H1 (cell line): ENCODE measurements at regions not wholly inside any gene's neighbourhood (a gene's known extent, or its start where the extent isn't known, plus 50 kb on each side); places are given as distances from the start of the nearest gene placed in this dataset.

ENCODE experiments used
- EGR1 ChIP-seq: IDR thresholded peaks from 2 replicates; pipeline ENCODE4 v1.6.1; 2011; ENCODE audit warnings: low read depth, low read length, borderline replicate concordance
- POLR2A ChIP-seq, 2 experiments: IDR thresholded peaks; 1 replicate in 1 of 2; 2 replicates in 1 of 2; pipeline ENCODE4 v1.6.1; 2011; ENCODE audit warnings: low read depth in 2 of 2, low read length in 2 of 2, mild to moderate bottlenecking in 2 of 2; ENCODE audit errors: control extremely low read depth in 1 of 2
- SP4 ChIP-seq: IDR thresholded peaks from 2 replicates; pipeline ENCODE4 v1.6.1; 2012; ENCODE audit warnings: low read length, inconsistent platforms
- YY1 ChIP-seq: IDR thresholded peaks from 2 replicates; pipeline ENCODE4 v1.6.1; 2011; ENCODE audit warnings: low read depth, mild to moderate bottlenecking, low read length
- ZNF274 ChIP-seq: IDR thresholded peaks from 2 replicates; pipeline ENCODE4 v1.7.0; 2012; ENCODE audit warnings: low read length, borderline replicate concordance; ENCODE audit errors: extremely low read depth
- TF ChIP-seq, protein P1 (sequence below), 3 experiments: IDR thresholded peaks; 1 replicate in 2 of 3; 2 replicates in 1 of 3; pipeline versions ENCODE4 v1.5.1 to v1.6.1; 2011; ENCODE audit warnings: low read length in 3 of 3, mild to moderate bottlenecking in 3 of 3, inconsistent platforms in 2 of 3, low read depth in 1 of 3, moderate library complexity in 1 of 3; ENCODE audit not compliant: insufficient read depth in 1 of 3; ENCODE audit errors: control extremely low read depth in 1 of 3

DNA sequence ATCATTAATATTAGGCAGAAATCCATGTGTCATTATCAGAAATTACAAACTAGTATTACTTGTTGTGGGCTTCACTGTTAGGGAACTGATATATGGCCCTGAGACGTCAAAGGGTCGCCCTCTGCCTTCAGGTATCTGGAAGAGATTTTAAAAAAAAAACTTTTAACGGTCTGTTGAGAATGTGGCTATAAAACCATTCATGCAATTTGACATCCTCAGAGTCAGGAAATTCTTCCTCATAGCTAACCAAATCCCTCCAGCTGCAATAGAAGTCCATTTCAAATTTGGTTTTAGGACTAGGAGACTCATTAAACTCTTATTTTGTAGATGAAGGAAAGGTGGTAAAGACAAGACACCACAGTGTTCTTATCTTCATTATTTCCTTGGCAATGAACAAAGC lies 194.2 kb upstream of the NOCT start:
- TF ChIP-seq EGR1 (no peak), ZNF274 (no peak), SP4 (no peak), POLR2A (IDR thresholded peaks at IDR 0.05; ENCODE audit: control extremely low read depth in 1 of 2, low read depth in 2 of 2, low read length in 2 of 2) (no peak), YY1 (no peak)
- TF ChIP-seq, protein P1, sequence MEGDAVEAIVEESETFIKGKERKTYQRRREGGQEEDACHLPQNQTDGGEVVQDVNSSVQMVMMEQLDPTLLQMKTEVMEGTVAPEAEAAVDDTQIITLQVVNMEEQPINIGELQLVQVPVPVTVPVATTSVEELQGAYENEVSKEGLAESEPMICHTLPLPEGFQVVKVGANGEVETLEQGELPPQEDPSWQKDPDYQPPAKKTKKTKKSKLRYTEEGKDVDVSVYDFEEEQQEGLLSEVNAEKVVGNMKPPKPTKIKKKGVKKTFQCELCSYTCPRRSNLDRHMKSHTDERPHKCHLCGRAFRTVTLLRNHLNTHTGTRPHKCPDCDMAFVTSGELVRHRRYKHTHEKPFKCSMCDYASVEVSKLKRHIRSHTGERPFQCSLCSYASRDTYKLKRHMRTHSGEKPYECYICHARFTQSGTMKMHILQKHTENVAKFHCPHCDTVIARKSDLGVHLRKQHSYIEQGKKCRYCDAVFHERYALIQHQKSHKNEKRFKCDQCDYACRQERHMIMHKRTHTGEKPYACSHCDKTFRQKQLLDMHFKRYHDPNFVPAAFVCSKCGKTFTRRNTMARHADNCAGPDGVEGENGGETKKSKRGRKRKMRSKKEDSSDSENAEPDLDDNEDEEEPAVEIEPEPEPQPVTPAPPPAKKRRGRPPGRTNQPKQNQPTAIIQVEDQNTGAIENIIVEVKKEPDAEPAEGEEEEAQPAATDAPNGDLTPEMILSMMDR (IDR thresholded peaks at IDR 0.05; ENCODE audit: control extremely low read depth in 1 of 3, insufficient read depth in 1 of 3, low read depth in 1 of 3, low read length in 3 of 3): no peak
